ENCODE measurements at regions not wholly inside any gene's neighbourhood (a gene's known extent, or its start where the extent isn't known, plus 50 kb on each side); places are given as distances from the start of the nearest gene placed in this dataset.

DNA sequence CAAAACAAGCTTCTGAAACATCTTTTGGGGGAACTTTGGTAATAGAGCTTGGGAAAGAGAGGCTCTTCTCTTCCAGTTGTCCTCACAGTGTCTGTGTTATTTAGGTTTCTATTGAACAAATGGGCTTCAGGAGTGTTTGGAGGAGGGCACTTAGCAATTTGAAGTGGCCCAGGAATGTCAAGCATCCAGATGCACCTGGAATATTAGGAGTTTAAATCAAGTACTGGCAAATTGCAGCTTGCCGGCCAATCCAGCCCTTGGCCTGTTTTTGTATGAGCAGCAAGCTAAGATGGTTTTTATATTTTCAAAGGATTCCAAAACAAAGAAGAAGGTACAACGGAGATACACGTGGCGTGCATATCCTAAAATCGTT lies 94.7 kb downstream of the CCDC185 start:
- peak; percentile 34 for DNase-seq

GRCh38 chr1:223489439-223489838 lies 96.2 kb downstream of the CCDC185 start:
- no peak for DNase-seq

- DNase-seq, result no peak
These were observed 97.0 kb downstream of the CCDC185 start for GRCh38 chr1:223490256-223490655.

Measured in NCI-H2029 (cell line).